A549 (cell line): ENCODE measurements at regions not wholly inside any gene's neighbourhood (a gene's known extent, or its start where the extent isn't known, plus 50 kb on each side); places are given as distances from the start of the nearest gene placed in this dataset.

Experiments used
- ATAC-seq, 2 experiments: fragments of 200-7000 bp in 1 of 2; fragments of >200 bp in 1 of 2; cut with Nextera tagmentation in 1 of 2; cut with Tn5 transposase in 1 of 2; 3 replicates each; pipeline versions ENCODE4 v1.8.0 to v1.9.1; 2018 to 2020; ENCODE audit warnings: mild to moderate bottlenecking in 1 of 2, moderate library complexity in 1 of 2
- CTCF ChIA-PET: fragments of 300-600 bp; sonication (Branson Sonifier 250); formaldehyde crosslinking; extraction: SDS; loops from one replicate; lab custom pipeline; 2021; ENCODE audit warnings: antibody characterized with exemption, inconsistent platforms; lab: Yijun Ruan, JAX
- POLR2A ChIA-PET: fragments of 350-600 bp; formaldehyde crosslinking; extraction: SDS; loops from one replicate; lab custom pipeline; 2021; ENCODE audit warnings: antibody characterized with exemption, inconsistent platforms; lab: Yijun Ruan, JAX
- DNase-seq, 2 experiments: peaks; one replicate each; pipeline versions ENCODE4 v3.0.0 to v3.0.0-alpha.2; 2011 to 2016; ENCODE audit warnings: low read depth in 1 of 2, low spot score in 1 of 2
- FAIRE-seq: peaks from 2 replicates; lab custom pipeline; 2011; peaks lifted over from hg19 to GRCh38; lab: Jason Lieb, UNC
- H3K27ac ChIP-seq, 2 experiments: fragments of >200 bp; sonication (Bioruptor Twin); formaldehyde crosslinking; 3 replicates each; pipeline ENCODE4 v1.5.1; 2016 to 2017
- H3K4me1 ChIP-seq: fragments of >200 bp; sonication (Bioruptor Twin); formaldehyde crosslinking; 3 replicates; pipeline ENCODE4 v1.6.1; 2016
- H3K4me2 ChIP-seq: fragments of >200 bp; sonication (Bioruptor Twin); formaldehyde crosslinking; 3 replicates; pipeline ENCODE4 v1.6.1; 2016
- H3K4me3 ChIP-seq: fragments of >200 bp; sonication (Bioruptor Twin); formaldehyde crosslinking; 3 replicates; pipeline ENCODE4 v1.5.1; 2016
- H3K9me3 ChIP-seq: fragments of >200 bp; sonication (Bioruptor Twin); formaldehyde crosslinking; 3 replicates; pipeline ENCODE4 v1.6.1; 2016
- BHLHE40 ChIP-seq: IDR thresholded peaks from 2 replicates; pipeline ENCODE4 v1.6.1; 2012; ENCODE audit warnings: low read depth, low read length, inconsistent platforms
- CBX8 ChIP-seq: fragments of 200-600 bp; sonication (generic); IDR thresholded peaks from 2 replicates; pipeline ENCODE4 v1.6.1; 2016
- CHD2 ChIP-seq: fragments of 150-350 bp; IDR thresholded peaks from 2 replicates; pipeline ENCODE4 v1.6.1; 2014; ENCODE audit warnings: low read length; ENCODE audit not compliant: partially characterized antibody
- EHF ChIP-seq: fragments of 250-450 bp; sonication (Bioruptor Pico); IDR thresholded peaks from 2 replicates; pipeline ENCODE4 v1.5.0; 2020; ENCODE audit warnings: mild to moderate bottlenecking
- EHMT2 ChIP-seq: fragments of 200-600 bp; sonication (generic); IDR thresholded peaks from 2 replicates; pipeline ENCODE4 v1.6.1; 2016; ENCODE audit warnings: antibody characterized with exemption, low read depth, mild to moderate bottlenecking, moderate library complexity
- EP300 ChIP-seq, 2 experiments: fragments of >200 bp; sonication (Bioruptor Twin); formaldehyde crosslinking; IDR thresholded peaks; 2 replicates in 1 of 2; 3 replicates in 1 of 2; pipeline ENCODE4 v1.6.1; 2016 to 2017
- FOXS1 ChIP-seq: fragments of 250-450 bp; sonication (Bioruptor Pico); IDR thresholded peaks from 2 replicates; pipeline ENCODE4 v1.5.0; 2020; ENCODE audit warnings: mild to moderate bottlenecking, moderate library complexity
- HDAC2 ChIP-seq: fragments of 200-600 bp; sonication (generic); IDR thresholded peaks from 2 replicates; pipeline ENCODE4 v1.6.1; 2016
- HOXB13 ChIP-seq: fragments of 250-450 bp; sonication (Bioruptor Pico); IDR thresholded peaks from 2 replicates; pipeline ENCODE4 v1.5.0; 2020; ENCODE audit warnings: low read depth, mild to moderate bottlenecking, moderate library complexity
- HOXB5 ChIP-seq: fragments of 250-450 bp; sonication (Bioruptor Pico); IDR thresholded peaks from 2 replicates; pipeline ENCODE4 v1.5.0; 2020; ENCODE audit warnings: mild to moderate bottlenecking, moderate library complexity
- JUNB ChIP-seq: fragments of >200 bp; sonication (Bioruptor Twin); formaldehyde crosslinking; IDR thresholded peaks from 2 replicates; pipeline ENCODE4 v1.6.1; 2016
- KDM1A ChIP-seq: fragments of 200-600 bp; sonication (generic); IDR thresholded peaks from 2 replicates; pipeline ENCODE4 v1.6.1; 2016; ENCODE audit warnings: low read depth, mild to moderate bottlenecking
- KDM5A ChIP-seq: fragments of 200-600 bp; sonication (generic); IDR thresholded peaks from 2 replicates; pipeline ENCODE4 v1.6.1; 2016; ENCODE audit warnings: antibody characterized with exemption, mild to moderate bottlenecking
- MAZ ChIP-seq: fragments of 150-350 bp; IDR thresholded peaks from 2 replicates; pipeline ENCODE4 v1.6.1; 2014; ENCODE audit warnings: antibody characterized with exemption, low read depth, low read length, borderline replicate concordance
- MYC ChIP-seq: IDR thresholded peaks from 2 replicates; pipeline ENCODE4 v1.6.1; 2012; ENCODE audit warnings: mild to moderate bottlenecking, inconsistent platforms, low read length, improper control_type of control experiment, borderline replicate concordance
- NFE2L2 ChIP-seq: fragments of 150-350 bp; conservative IDR thresholded peaks from 2 replicates; pipeline ENCODE4 v1.6.1; 2014; ENCODE audit warnings: low read length
- PHF8 ChIP-seq: fragments of 200-600 bp; sonication (generic); IDR thresholded peaks from 2 replicates; pipeline ENCODE4 v1.6.1; 2016; ENCODE audit warnings: low read depth, mild to moderate bottlenecking, antibody characterized with exemption, moderate library complexity, borderline replicate concordance
- POLR2AphosphoS2 ChIP-seq: conservative IDR thresholded peaks from 2 replicates; pipeline ENCODE4 v1.6.1; 2012; ENCODE audit warnings: low read length, improper control_type of control experiment, inconsistent platforms
- RAD21 ChIP-seq, 2 experiments: fragments of >200 bp in 1 of 2; sonication (Bioruptor Twin) in 1 of 2; formaldehyde crosslinking in 1 of 2; IDR thresholded peaks in 1 of 2; conservative IDR thresholded peaks in 1 of 2; 2 replicates in 1 of 2; 3 replicates in 1 of 2; pipeline ENCODE4 v1.6.1; 2012 to 2018; ENCODE audit warnings: inconsistent platforms in 1 of 2
- RARB ChIP-seq: fragments of 250-450 bp; sonication (Bioruptor Pico); IDR thresholded peaks from 2 replicates; pipeline ENCODE4 v1.8.0; 2021; ENCODE audit warnings: mild to moderate bottlenecking, moderate library complexity
- SMC3 ChIP-seq: fragments of >200 bp; sonication (Bioruptor Twin); formaldehyde crosslinking; IDR thresholded peaks from 3 replicates; pipeline ENCODE4 v1.6.1; 2018; ENCODE audit warnings: inconsistent platforms
- TFCP2L1 ChIP-seq: fragments of 250-450 bp; sonication (Bioruptor Pico); IDR thresholded peaks from 2 replicates; pipeline ENCODE4 v1.5.0; 2021; ENCODE audit warnings: mild to moderate bottlenecking
- ZC3H11A ChIP-seq: fragments of 450-650 bp; IDR thresholded peaks from 2 replicates; pipeline ENCODE4 v1.6.1; 2014; ENCODE audit warnings: antibody characterized with exemption, mild to moderate bottlenecking
- ZFP36 ChIP-seq: fragments of 450-650 bp; IDR thresholded peaks from 2 replicates; pipeline ENCODE4 v1.6.1; 2014; ENCODE audit warnings: borderline replicate concordance; ENCODE audit not compliant: partially characterized antibody
- ZSCAN20 ChIP-seq: fragments of 250-450 bp; sonication (Bioruptor Pico); IDR thresholded peaks from 2 replicates; pipeline ENCODE4 v1.8.0; 2022; ENCODE audit warnings: mild to moderate bottlenecking, moderate library complexity
- WGBS: methylation state at CpG from one replicate; pipeline ENCODE4 v1.1.6; 2017; ENCODE audit errors: missing lambda C conversion rate; 5-methylcytosine and 5-hydroxymethylcytosine counted together
- TF ChIP-seq, protein P1 (sequence below): IDR thresholded peaks from 2 replicates; pipeline ENCODE4 v1.6.1; 2012; ENCODE audit warnings: low read depth, borderline replicate concordance
- TF ChIP-seq, protein P2 (sequence below): fragments of >200 bp; sonication (Bioruptor Twin); formaldehyde crosslinking; IDR thresholded peaks from 3 replicates; pipeline ENCODE4 v1.5.1; 2016
- TF ChIP-seq, protein P3 (sequence below): IDR thresholded peaks from 2 replicates; pipeline ENCODE4 v1.6.1; 2012
- TF ChIP-seq, protein P4 (sequence below): fragments of 250-450 bp; sonication (Bioruptor Pico); IDR thresholded peaks from 2 replicates; pipeline ENCODE4 v1.5.0; 2020; ENCODE audit warnings: low read depth, mild to moderate bottlenecking, moderate library complexity

DNA sequence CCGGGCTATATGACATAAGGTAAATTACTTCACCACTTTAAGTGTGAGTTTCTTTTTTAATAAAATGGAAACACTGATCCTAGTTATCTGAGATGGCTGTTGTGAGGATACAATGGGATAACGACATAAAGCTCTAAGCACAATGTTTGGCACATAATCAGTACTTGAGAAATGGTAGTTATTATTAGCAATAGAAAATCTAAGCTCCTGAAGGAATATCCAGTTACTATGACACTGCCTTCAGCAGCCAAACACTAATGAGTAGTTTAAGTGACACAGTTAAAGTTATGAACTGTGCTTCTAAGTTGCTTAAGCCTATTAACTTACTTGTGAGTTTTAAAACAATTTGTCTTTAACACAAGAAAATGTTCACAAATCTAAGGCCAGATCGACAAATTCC lies 96.8 kb downstream of the ELAPOR2 start (continued):
- TF ChIP-seq MAZ (no peak), POLR2AphosphoS2 (no peak), ZC3H11A (no peak), EHF (CRISPR knock-in tag) (no peak)
- TF ChIP-seq, all 56 proteins: peak for 0

DNA sequence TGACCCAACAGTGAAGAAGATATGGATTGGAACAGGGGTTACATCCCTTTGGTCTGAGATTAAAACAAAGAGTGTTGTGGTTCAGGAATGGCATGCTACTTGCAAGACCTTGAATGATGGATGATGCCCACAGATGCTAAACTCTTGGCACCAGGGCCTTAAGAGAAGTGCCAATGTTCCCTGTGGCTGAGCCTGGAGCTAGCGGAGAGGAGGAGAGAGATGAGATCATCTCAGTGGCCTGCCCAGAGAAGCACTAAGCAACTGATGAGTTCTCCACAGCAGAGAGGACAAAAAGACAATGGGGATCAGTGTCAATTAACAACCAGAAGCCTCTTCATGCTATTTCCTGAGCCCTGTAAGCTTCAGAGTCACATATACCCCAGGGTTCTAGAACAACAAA lies 97.8 kb downstream of the ELAPOR2 start:
- H3K4me2 ChIP-seq: no peak overlapping the region
- no peak overlapping the region for H3K4me3 ChIP-seq
- TF ChIP-seq FOXS1 (CRISPR knock-in tag) (no peak), MAZ (no peak), NFE2L2 (no peak), ZFP36 (no peak), HOXB5 (CRISPR knock-in tag) (no peak), PHF8 (no peak), ZC3H11A (no peak), POLR2AphosphoS2 (no peak), MYC (no peak), SMC3 (no peak), RARB (CRISPR knock-in tag) (no peak), HDAC2 (no peak), RAD21 (conservative IDR thresholded peaks at IDR 0.05 in 1 of 2, IDR thresholded peaks at IDR 0.05 in 1 of 2) (no peak), KDM5A (no peak), EHF (CRISPR knock-in tag) (no peak)
- TF ChIP-seq, protein P1, sequence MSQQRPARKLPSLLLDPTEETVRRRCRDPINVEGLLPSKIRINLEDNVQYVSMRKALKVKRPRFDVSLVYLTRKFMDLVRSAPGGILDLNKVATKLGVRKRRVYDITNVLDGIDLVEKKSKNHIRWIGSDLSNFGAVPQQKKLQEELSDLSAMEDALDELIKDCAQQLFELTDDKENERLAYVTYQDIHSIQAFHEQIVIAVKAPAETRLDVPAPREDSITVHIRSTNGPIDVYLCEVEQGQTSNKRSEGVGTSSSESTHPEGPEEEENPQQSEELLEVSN: no peak
- TF ChIP-seq, protein P2, sequence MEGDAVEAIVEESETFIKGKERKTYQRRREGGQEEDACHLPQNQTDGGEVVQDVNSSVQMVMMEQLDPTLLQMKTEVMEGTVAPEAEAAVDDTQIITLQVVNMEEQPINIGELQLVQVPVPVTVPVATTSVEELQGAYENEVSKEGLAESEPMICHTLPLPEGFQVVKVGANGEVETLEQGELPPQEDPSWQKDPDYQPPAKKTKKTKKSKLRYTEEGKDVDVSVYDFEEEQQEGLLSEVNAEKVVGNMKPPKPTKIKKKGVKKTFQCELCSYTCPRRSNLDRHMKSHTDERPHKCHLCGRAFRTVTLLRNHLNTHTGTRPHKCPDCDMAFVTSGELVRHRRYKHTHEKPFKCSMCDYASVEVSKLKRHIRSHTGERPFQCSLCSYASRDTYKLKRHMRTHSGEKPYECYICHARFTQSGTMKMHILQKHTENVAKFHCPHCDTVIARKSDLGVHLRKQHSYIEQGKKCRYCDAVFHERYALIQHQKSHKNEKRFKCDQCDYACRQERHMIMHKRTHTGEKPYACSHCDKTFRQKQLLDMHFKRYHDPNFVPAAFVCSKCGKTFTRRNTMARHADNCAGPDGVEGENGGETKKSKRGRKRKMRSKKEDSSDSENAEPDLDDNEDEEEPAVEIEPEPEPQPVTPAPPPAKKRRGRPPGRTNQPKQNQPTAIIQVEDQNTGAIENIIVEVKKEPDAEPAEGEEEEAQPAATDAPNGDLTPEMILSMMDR: no peak
- ATAC-seq (no peak), FAIRE-seq (no peak), DNase-seq (no peak)
- H3K4me1 ChIP-seq: no peaks in the 10 kb centered on the region
- H3K27ac ChIP-seq: no peak overlapping the region
- no peaks in the 10 kb centered on the region for H3K9me3 ChIP-seq
- WGBS: 50% methylated on average over 1 of the region's 1 CpG
- ChIA-PET POLR2A (no interaction called here), CTCF (interaction anchor here (0.8 kb wide), 1 partner anchor 13 kb away, joined by 5 read pairs; no protein-coding TSS in a partner anchor)

DNA sequence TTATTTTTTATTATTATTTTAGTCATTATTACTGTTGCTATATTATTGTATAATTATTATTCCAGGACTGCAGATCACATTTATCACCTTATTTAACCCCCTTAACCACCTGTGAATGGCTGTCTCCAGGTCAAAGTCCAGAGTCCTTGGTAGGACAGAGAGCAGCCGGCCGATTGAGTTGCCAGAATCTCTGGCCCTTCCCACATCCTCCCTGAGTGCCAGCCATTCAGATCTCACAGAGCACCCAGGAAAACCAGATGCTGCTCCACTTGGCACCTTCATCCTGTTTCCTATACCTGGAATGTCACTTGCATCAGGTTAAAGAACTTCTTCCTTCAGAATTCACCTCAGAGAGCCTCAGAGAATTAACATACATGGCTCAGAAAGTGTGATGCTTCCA lies 101.1 kb downstream of the ELAPOR2 start:
- Histone ChIP-seq H3K4me3 (no peak overlapping the region), H3K27ac (no peak overlapping the region), H3K4me1 (no peaks in the 10 kb centered on the region), H3K4me2 (no peak overlapping the region), H3K9me3 (no peaks in the 10 kb centered on the region)
- DNase-seq: no peak
- FAIRE-seq: no peak
- no peak for ATAC-seq
- 10% methylated on average over 2 of the region's 2 CpGs for WGBS
- ChIA-PET CTCF (no interaction called here), POLR2A (no interaction called here)
- TF ChIP-seq JUNB (no peak), TFCP2L1 (CRISPR knock-in tag) (no peak)

DNA sequence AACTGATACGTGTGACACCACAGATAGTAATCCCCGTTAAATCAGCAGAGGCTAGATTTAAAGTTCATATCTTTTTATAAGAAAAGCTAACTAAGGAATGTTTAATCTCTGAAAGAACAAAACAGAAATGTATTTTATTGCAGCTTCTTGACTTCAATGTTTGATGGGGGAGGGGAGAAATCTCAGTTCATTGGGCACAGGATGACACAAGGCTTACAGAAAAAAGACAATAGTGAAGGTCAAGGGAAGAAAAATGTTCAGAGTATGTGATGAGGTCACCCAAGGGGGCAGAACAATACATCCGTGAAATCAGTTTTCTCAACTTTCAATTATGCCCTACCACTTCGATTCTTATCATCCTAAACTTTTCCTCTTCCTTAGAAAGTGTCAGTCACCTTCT lies 102.9 kb downstream of the ELAPOR2 start:
- ATAC-seq: no peak
- ChIA-PET CTCF (interaction anchor here (1.4 kb wide), 1 partner anchor 192 kb away, joined by 4 read pairs; no protein-coding TSS in a partner anchor), POLR2A (no interaction called here)
- Histone ChIP-seq H3K4me2 (no peak overlapping the region), H3K4me3 (no peak overlapping the region), H3K4me1 (no peaks in the 10 kb centered on the region), H3K27ac (no peak overlapping the region), H3K9me3 (no peaks in the 10 kb centered on the region)
- FAIRE-seq: no peak
- WGBS: 6% methylated on average over 4 of the region's 4 CpGs
- DNase-seq: no peak
- no peak for TF ChIP-seq POLR2AphosphoS2
- no peak for TF ChIP-seq ZSCAN20 (CRISPR knock-in tag)
- TF ChIP-seq TFCP2L1 (CRISPR knock-in tag): no peak
- no peak for TF ChIP-seq FOXS1 (CRISPR knock-in tag)
- TF ChIP-seq, protein P3, sequence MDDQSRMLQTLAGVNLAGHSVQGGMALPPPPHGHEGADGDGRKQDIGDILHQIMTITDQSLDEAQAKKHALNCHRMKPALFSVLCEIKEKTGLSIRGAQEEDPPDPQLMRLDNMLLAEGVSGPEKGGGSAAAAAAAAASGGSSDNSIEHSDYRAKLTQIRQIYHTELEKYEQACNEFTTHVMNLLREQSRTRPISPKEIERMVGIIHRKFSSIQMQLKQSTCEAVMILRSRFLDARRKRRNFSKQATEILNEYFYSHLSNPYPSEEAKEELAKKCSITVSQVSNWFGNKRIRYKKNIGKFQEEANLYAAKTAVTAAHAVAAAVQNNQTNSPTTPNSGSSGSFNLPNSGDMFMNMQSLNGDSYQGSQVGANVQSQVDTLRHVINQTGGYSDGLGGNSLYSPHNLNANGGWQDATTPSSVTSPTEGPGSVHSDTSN: no peak
- TF ChIP-seq BHLHE40: no peak
- TF ChIP-seq KDM1A: no peak
- no peak for TF ChIP-seq EP300 (IDR thresholded peaks at IDR 0.05)
- TF ChIP-seq HDAC2: no peak
- no peak for TF ChIP-seq EHMT2
- no peak for TF ChIP-seq CHD2
- no peak for TF ChIP-seq CBX8
- TF ChIP-seq RAD21 (conservative IDR thresholded peaks at IDR 0.05 in 1 of 2, IDR thresholded peaks at IDR 0.05 in 1 of 2): no peak
- no peak for TF ChIP-seq ZFP36
- no peak for TF ChIP-seq HOXB13 (CRISPR knock-in tag)
- TF ChIP-seq, protein P4, sequence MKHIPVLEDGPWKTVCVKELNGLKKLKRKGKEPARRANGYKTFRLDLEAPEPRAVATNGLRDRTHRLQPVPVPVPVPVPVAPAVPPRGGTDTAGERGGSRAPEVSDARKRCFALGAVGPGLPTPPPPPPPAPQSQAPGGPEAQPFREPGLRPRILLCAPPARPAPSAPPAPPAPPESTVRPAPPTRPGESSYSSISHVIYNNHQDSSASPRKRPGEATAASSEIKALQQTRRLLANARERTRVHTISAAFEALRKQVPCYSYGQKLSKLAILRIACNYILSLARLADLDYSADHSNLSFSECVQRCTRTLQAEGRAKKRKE (CRISPR knock-in tag): no peak
- TF ChIP-seq EHF (CRISPR knock-in tag): no peak
